GM19043 (cell line): ENCODE measurements at regions not wholly inside any gene's neighbourhood (a gene's known extent, or its start where the extent isn't known, plus 50 kb on each side); places are given as distances from the start of the nearest gene placed in this dataset.

Experiments used
- ATAC-seq: cut with Tn5 transposase; IDR thresholded peaks from one replicate; pipeline ENCODE4 v1.9.1; 2021; ENCODE audit warnings: low read depth; ENCODE audit not compliant: unreplicated experiment

DNA sequence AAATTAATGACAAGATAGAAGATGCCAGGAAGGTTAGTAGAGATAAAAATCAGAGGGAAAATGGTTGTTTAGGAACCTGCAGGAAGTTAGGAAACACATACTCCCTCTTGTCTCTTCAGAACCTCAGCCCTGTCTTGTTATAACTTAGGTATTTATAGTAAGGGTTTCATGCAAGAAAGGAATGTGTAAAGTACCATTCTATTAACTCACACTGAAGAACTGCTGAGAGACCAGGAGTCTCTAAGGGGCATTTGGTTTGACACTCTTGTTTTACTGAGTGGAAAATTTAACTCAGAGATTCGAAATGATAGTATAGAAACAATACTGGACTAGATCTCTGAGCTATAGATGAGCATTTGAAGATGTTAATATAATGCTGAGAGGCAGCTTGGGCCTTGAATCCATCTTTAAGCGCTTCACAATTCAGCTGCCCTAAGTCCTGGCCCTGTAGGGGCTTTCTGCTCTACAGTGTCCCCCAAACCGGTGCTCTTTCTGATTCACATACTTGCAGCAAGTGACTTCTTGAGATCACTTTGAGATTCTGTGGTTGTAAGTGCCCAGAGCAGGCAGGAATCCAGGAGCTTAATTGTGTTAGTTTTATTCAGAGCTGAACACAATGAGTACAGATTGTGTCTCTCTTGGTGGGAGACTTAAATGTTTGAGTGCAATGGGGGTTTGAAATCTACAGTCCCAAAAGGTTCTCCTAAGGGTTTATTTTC, 235.0 kb upstream of the RGPD4 start:
- no peak for ATAC-seq

DNA sequence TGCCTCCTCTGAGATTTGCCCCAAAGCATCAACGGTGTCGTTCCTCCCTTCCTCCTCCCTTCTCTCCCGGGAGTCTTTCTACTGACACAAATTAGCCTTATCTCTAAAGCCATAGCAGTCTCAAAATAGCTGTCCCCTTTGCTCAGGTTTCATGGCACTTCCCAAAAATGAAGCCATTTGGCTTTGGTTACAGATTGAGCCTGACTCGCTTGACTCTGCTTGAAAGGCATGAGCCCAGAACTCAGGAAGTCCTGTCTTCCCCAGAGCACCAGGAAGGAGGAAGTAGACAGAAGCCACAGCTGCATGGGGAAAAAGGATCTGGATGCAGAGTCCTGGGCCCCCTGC, 234.4 kb upstream of the RGPD4 start:
- ATAC-seq: no peak

DNA sequence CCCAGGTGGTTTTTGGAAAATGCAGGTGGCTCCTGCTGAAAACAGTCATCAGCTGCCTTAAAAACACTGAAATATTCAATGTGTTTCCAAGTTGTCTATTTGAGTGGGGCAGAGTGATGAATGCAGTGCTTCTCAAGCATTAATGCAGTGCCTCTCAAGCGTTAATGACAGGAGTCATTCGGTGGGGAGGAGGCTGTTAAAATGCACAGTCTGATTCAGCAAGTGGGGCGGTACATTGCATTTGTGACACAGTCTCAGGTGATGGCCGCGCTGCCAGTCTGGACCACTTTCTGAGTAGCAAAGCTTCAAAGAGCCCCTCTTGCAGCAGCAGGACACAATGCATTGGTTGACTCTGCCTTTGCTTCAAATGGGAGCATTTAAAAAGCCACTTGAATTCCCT, 231.4 kb upstream of the RGPD4 start:
- no peak for ATAC-seq

DNA sequence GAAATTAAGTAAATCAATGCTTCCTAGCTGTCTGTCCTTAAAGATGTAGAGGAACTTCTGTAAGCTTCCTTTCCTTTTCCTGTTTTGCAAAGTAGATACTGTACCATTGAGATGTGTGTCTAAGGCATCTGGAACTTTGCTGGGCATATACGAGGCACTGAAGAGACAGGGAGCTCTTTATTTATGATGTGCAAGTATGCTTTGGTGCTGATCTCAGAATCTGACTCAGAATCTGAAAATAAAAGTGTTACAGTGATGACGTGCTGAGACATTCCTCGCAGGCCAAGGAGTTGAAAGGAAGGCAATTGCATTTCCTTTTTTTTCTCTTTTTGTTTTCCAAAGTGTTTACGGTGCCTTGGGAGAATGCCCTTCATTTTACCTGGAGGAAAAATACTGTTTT, 230.9 kb upstream of the RGPD4 start:
- no peak for ATAC-seq

DNA sequence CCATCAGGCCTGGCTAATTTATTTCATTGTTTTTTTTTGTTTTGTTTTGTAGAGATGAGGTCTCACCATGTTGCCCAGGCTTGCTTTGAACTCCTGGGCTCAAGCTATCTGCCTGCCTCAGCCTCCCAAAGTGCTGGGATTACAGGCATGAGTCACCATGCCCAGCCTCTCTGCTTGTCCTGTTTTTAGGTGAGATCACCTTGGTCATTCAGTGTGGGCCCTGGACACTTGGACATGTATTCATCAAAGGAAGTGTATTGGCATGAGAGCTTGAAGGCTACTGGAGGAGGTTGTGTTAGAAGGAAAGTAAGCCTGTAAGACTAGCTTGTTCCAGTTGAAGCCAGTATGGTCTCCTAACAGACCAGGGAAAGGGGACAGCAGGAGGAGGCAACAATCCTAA, 229.2 kb upstream of the RGPD4 start:
- no peak for ATAC-seq

DNA sequence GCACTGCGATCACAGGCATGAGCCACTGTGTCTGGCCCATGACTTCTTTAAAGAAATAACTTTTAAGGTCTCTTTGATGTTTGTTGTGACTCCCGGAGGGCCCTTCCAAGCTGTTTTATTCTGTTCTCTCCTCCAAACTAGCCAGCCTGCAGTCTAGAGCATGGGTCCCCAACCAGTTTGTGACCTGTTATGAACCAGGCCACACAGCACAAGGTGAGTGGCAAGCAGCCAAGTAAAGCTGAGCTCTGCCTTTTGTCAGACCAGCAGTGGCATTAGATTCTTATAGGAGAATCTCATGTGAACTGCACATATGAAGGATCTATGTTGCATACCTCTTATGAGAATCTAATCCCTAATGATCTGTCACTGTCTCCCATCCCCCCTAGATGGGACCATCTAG, 223.9 kb upstream of the RGPD4 start:
- ATAC-seq: no peak

DNA sequence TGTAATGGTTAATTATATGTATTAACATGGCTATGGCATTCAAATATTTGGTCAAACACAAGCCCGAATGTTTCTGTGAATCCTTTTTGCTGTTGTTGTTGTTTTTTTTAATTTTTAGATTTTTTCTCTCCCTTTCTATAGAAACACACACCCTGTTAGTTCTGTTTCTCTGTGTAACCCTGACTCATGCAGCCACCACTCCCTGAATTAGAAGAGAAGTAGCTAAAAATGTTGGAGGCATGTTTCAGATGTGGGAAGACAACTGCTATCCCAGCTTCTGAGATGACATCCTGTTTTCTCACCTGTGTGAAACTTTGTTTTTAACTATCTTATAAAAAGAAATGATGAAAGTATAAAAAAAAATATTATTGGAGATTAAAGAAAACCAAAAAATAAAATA, 219.6 kb upstream of the RGPD4 start:
- no peak for ATAC-seq

DNA sequence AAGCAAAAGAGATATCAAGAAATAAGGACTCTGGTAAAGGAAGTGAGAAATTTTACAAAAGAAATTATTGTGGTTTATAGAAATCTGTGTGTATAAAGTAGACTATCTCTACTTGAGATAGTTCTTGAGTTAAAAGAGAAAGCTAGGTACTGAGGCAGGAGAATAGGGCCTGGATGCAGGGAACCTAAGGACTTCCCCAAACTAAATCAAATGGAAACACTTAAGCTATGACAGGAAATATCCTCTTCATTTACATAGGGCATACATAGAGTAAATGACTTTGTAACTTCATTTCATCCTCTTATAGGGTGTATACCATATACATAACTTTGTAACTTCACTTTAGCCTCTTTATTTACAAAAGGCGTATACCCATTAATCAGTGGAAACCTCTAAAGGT, 219.2 kb upstream of the RGPD4 start:
- no peak for ATAC-seq

DNA sequence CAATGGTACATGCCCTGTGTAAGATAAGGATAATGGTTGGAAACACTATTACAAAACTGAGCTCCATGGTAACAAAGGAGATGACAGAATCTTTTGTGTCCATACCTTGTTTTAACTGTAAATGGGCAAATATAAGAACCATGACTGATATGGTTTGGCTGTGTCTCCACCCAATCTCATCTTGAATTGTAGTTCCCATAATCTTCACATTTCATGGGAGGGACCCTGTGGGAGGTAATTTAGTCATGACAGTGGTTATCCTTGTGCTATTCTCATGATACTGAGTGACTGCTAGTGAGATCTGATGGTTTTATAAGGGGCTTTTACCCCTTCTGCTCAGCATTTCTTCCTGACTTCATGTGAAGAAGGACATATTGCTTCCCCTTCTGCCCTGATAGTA, 211.7 kb upstream of the RGPD4 start:
- no peak for ATAC-seq

DNA sequence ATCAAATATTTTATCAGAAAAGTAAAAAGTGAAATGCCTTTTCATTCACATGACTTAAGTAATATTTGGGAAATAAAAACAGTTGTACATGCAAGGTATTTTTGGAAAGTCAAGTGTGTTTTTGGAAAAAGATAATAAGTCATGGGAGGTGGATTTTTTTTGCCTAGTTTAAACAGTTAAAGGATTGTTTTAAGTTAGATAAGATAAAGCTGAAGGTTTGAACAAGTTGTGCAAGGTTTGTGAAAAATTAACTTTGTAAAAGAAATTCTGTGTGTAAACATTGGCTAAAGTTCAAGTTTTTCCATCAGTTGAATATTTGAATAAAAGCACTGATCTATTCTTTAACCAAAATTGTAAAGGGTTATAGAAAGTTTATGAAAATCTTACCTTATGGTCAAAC, 207.9 kb upstream of the RGPD4 start:
- no peak for ATAC-seq

DNA sequence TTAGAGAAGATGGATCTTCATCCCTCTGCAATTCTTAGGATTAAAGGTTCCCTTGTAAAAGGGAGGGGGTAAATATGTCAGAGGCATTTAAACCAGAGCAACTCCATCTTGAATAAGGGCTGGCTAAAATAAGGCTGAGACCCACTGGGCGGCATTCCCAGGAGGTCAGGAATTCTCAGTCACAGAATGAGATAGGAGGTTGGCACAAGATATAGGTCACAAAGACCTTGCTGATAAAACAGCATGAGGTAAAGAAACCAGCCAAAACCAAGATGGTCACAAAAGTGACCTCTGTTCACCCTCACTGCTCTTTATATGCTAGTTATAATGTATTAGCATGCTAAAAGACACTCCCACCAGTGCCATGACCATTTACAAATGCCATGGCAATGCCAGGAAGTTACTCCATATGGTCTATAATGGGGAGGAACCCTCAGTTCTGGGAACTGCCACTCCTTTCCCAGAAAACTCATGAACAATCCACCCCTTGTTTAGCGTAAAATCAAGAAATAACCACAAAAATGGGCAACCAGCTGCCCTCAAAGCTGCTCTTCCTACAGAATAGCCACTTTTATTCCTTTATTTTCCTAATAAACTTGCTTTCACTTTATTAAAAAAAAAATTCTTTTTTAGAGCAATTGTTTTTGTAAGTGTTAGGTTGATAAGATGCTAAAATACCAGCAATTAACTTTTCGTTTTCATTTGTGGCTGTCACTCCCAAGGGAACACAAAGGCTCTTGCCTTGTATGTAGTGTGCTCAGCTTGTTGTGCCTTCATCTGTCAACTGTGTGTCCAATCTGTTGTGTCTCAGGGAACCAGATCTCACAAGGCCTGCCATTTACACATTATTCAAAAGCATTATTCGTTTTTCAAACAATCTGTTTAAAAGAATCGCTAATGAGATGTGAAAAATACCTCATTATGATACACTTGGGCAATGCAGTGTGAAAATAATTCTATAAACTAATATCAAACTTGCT, 205.2 kb upstream of the RGPD4 start:
- no peak for ATAC-seq

DNA sequence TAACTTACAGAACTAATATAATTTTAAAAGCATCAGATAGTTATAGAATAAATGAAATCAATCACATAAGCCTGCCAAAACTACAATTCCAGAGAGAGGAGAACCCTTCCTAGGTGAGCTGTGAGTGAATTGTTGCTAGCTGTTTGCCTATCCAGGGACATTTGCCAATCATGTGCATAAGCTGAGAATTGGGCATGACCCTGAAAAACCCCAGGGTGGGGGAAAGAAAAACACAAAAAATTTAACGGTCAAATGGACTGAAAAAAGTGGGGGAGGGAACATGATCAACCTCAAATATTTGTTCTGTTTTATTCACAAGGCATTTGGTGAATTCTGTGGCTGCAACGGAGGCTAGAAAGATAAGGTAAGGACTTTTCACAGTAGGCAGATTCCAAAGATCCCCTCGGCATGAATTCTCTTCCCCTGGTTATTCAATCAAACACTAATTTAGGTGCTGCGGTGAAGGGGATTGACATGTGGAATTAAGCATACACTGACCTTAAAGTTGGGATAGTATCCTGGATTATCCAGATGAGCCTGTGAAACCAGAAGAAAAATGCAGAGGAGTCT, 203.9 kb upstream of the RGPD4 start:
- no peak for ATAC-seq

DNA sequence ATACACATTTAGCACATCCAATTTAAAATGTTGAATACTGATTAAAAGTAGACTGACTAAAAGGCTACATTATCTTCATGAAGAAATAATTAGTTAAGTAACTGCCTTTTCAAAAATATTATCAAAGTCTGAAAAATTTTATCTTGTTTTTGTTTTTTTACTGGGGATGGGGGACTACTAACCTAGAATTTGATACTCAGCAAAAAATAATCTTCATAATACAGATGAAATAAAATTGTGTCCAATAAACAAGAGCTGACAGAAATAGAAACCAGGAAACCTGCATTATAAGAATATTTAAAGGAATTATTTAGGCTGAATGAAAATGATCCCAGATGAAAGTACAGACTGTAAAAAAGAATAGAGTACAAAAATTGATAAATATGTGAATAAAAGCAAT, 200.7 kb upstream of the RGPD4 start:
- no peak for ATAC-seq

DNA sequence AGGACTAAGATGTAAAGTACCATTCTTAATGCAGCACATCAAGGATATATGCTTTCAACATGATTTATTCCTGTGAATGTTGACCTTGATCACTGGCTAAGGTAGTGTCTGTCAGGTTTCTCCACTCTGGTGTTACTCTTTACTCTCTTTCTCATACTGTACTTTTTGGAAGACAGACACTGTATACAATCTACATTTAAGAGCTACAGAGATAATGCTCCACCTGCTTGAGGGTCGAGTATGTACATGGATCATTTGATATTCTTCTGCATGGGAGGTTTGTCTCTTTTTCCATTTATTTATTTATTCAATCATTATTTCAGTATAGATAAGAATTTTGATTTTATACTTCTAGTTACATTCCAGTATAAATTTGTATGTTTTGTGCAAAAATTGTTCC, 199.5 kb upstream of the RGPD4 start:
- no peak for ATAC-seq

DNA sequence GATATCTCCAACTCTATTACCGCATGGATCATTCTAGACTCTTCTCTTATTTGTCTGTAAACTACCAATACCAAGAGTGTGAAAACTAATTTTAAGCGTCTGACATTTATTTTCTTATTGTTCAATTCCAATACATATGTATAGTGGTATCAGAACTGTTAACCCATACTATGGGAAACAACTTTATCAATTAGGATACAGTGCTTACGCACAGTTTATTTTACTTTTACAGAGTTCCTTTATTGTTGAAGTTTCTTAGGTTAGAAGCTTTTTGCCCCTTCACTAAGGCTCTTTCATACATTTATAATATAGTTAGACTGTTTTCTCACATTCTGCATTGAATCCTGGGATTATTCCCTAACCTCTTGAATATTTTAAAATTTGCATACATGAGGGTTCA, 198.8 kb upstream of the RGPD4 start:
- ATAC-seq: no peak

DNA sequence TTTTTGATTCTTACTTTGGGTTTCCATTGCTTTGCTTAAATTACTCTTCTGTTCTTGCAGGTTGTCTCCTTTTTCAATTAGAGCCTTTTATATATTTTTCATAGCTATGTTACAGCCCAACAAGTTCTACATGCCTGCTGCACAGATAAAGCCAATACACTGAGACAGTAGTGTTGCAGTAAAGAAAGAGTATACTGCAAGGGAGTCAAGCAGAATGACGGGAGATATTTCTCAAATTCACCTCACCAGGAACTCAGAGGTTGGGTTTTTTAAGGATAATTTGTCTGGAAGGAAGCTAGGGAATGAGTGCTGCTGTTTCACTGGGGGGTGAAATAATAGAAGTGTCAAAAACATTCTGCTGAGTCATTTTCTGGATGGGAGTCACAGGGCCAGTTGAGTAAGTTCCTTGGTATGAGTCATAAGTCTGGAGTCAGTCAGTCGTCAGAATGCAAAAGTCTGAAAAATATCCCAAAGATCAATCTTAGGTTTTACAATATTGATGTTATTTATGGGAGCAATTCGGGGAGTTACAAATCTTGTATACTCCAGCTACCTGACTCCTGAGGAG, 193.0 kb upstream of the RGPD4 start:
- ATAC-seq: no peak

DNA sequence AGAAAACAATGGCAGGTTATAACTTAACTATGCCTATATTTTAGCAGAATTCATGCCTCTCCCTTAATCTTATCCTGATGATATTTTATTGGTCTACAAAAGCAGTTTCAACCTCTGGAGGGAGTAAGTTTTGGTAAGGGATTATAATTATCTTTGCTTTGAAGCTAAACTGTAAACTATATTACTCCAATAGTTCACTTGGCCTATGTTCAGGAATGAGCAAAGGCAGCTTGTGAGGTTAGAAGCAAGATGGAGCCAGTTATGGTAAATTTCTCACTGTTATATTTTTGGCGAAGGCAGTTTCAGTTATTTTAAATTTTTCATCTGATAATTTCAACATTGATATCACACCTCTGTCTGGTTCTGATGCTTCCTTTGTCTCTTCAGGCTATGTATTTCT, 192.5 kb upstream of the RGPD4 start:
- ATAC-seq: no peak

DNA sequence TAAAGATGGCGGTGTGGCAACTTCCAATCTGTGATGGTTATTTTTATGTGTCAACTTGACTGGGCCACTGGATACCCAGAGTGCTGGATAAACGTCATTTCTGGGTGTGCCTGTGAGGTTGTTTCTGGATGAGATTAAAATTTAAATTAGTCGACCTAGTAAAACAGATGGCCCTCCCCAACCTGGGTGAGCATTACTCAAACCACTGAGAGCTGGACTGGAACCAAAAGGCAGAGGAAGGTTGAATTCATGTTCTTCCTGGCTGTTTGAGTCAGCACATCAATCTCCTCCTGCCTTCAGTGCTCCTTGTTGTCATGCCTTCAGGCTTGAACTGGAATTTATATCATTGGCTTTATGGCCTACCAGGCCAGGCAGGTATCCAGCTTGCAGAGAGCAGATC, 190.8 kb upstream of the RGPD4 start:
- no peak for ATAC-seq

DNA sequence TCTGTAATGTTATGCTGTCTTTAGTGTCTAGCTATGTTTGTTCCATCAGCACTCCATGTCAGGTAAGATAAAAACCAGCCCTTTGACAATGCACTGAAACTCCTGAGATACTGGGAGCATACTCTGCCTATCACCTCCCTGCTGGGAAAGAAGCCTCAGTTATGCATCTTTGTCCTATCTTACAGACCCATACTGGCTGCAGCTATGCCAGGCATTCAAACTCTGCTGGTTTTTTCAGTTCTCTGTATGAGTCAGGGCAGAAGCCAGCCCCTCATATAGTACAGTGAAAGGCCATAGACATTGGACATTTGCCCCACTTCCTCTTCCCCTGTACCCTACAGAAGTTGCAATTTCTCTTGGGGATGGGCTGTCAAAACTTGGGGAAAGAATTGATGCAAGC, 181.1 kb upstream of the RGPD4 start:
- ATAC-seq: no peak

DNA sequence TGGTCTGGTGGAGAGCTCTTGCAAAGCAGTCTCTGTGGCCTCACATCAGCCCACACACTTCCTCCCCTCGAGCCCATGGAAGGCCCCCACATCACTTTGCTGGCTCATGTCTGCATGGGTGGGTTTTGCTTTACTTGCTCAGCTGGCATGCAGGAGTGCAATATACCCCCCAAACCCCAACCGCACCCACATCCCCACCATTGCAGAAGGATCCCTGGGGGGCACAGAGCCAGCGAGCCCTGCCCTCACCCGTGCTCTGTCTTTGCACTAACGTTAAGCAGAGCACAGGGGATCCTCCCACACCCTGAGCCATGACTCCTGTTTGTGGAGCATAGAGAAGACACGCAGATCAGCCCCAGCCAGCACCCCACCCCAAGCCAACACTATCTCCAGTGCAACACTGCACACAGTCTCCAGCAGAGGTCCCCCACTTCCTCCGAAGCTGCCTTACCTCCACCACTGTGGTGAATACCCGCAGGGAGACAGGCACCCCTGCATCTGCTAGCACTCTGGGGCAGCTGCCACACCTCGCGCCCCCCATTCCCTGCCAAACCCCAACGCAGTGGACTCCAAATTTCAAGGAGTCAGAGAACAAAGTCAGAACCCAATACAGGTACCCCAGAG, 177.8 kb upstream of the RGPD4 start:
- no peak for ATAC-seq

DNA sequence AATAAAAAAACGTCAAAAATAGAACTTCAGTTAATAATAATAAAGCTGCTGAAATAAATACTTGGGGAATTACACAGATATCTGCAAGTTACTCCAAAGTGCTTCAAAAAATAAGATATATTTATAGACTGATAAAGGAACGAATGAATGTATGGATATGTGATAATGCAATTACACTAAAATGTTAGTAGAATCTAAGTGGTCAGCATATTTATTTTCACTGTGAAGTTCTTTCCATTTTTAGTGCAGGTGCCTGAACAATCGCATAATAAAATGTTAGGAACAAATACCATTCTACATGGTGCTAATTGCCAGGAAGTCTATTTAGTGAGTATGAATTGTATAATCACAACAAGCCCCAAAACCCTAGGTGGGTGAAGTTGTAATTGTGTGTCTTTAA, 169.6 kb upstream of the RGPD4 start:
- no peak for ATAC-seq
